Effector memory CD4-positive, alpha-beta T cell (primary cell): ENCODE measurements at regions not wholly inside any gene's neighbourhood (a gene's known extent, or its start where the extent isn't known, plus 50 kb on each side); places are given as distances from the start of the nearest gene placed in this dataset.

Experiments used
- DNase-seq, 3 donors: peaks; one replicate each; pipeline ENCODE4 v3.0.0-alpha.2; 2020
- H3K27ac ChIP-seq: 2 replicates; pipeline ENCODE4 v1.7.0; 2013; ENCODE audit warnings: mild to moderate bottlenecking, low read length, moderate library complexity; ENCODE audit not compliant: insufficient read depth, poor library complexity, severe bottlenecking
- H3K27me3 ChIP-seq: replicated peaks from 2 replicates; pipeline ENCODE4 v1.7.0; 2013; ENCODE audit warnings: mild to moderate bottlenecking, low read length; ENCODE audit not compliant: insufficient read depth, control insufficient read depth, poor library complexity, severe bottlenecking
- H3K36me3 ChIP-seq: 2 replicates; pipeline ENCODE4 v1.7.0; 2013; ENCODE audit warnings: mild to moderate bottlenecking, low read length, moderate library complexity; ENCODE audit not compliant: control insufficient read depth, insufficient read depth
- H3K4me1 ChIP-seq: 2 replicates; pipeline ENCODE4 v1.7.0; 2013; ENCODE audit warnings: low read length, mild to moderate bottlenecking; ENCODE audit not compliant: control insufficient read depth, insufficient read depth, poor library complexity, severe bottlenecking
- H3K4me3 ChIP-seq: 2 replicates; pipeline ENCODE4 v1.7.0; 2013; ENCODE audit warnings: low read length, low read depth, mild to moderate bottlenecking; ENCODE audit not compliant: insufficient read depth, poor library complexity, severe bottlenecking
- H3K9me3 ChIP-seq: 2 replicates; pipeline ENCODE4 v1.7.0; 2013; ENCODE audit warnings: mild to moderate bottlenecking, low read length, moderate library complexity; ENCODE audit not compliant: control insufficient read depth

GRCh38 chr1:229786974-229787610 is 161.0 kb downstream of the URB2 start:
- H3K4me3 ChIP-seq, result no peak overlapping the region
- H3K27me3 ChIP-seq, result no peaks in the 10 kb centered on the region
- H3K4me1 ChIP-seq, result no peaks in the 10 kb centered on the region
- no peak for DNase-seq
- no peak overlapping the region for H3K27ac ChIP-seq
- H3K36me3 ChIP-seq, result no peaks in the 10 kb centered on the region
- H3K9me3 ChIP-seq, result no peaks in the 10 kb centered on the region

GRCh38 chr1:229788004-229788403 is 162.0 kb downstream of the URB2 start:
- no peaks in the 10 kb centered on the region for H3K4me1 ChIP-seq
- H3K9me3 ChIP-seq, result no peaks in the 10 kb centered on the region
- no peak overlapping the region for H3K4me3 ChIP-seq
- no peak overlapping the region for H3K27ac ChIP-seq
- no peaks in the 10 kb centered on the region for H3K36me3 ChIP-seq
- no peak for DNase-seq
- no peaks in the 10 kb centered on the region for H3K27me3 ChIP-seq

GRCh38 chr1:229792012-229792975 is 166.2 kb downstream of the URB2 start:
- H3K4me3 ChIP-seq, result no peak overlapping the region
- no peak for DNase-seq
- H3K4me1 ChIP-seq, result no peaks in the 10 kb centered on the region
- H3K27ac ChIP-seq, result no peak overlapping the region
- H3K9me3 ChIP-seq, result no peaks in the 10 kb centered on the region
- H3K36me3 ChIP-seq, result no peaks in the 10 kb centered on the region
- no peaks in the 10 kb centered on the region for H3K27me3 ChIP-seq

- no peak for DNase-seq
- Histone ChIP-seq H3K4me3 (no peak overlapping the region), H3K9me3 (no peaks in the 10 kb centered on the region), H3K27ac (no peak overlapping the region), H3K27me3 (no peaks in the 10 kb centered on the region), H3K36me3 (no peaks in the 10 kb centered on the region), H3K4me1 (no peaks in the 10 kb centered on the region)
Observed at GRCh38 chr1:229793488-229793887, 167.4 kb downstream of the URB2 start.

- Histone ChIP-seq H3K4me1 (no peaks in the 10 kb centered on the region), H3K4me3 (no peak overlapping the region), H3K27ac (no peak overlapping the region), H3K36me3 (no peaks in the 10 kb centered on the region), H3K9me3 (no peaks in the 10 kb centered on the region), H3K27me3 (no peaks in the 10 kb centered on the region)
- no peak for DNase-seq
Observed at GRCh38 chr1:229798558-229798957, 172.5 kb downstream of the URB2 start.

- DNase-seq, result no peak
- Histone ChIP-seq H3K27ac (no peak overlapping the region), H3K27me3 (no peaks in the 10 kb centered on the region), H3K36me3 (no peaks in the 10 kb centered on the region), H3K9me3 (no peaks in the 10 kb centered on the region), H3K4me1 (no peaks in the 10 kb centered on the region), H3K4me3 (no peak overlapping the region)
Observed at GRCh38 chr1:229803626-229804217, 177.7 kb downstream of the URB2 start.

- Histone ChIP-seq H3K36me3 (no peaks in the 10 kb centered on the region), H3K9me3 (peaks cover 12% of the 10 kb centered on the region), H3K4me3 (no peak overlapping the region), H3K4me1 (no peaks in the 10 kb centered on the region), H3K27ac (no peak overlapping the region), H3K27me3 (no peaks in the 10 kb centered on the region)
- no peak for DNase-seq
Observed at GRCh38 chr1:229808272-229808671, 182.2 kb downstream of the URB2 start.

- Histone ChIP-seq H3K27me3 (no peaks in the 10 kb centered on the region), H3K27ac (no peak overlapping the region), H3K4me3 (no peak overlapping the region), H3K9me3 (peaks cover 12% of the 10 kb centered on the region), H3K36me3 (no peaks in the 10 kb centered on the region), H3K4me1 (no peaks in the 10 kb centered on the region)
- no peak for DNase-seq
Observed at GRCh38 chr1:229810140-229810539, 184.1 kb downstream of the URB2 start.

- no peak overlapping the region for H3K27ac ChIP-seq
- H3K9me3 ChIP-seq, result peaks cover 12% of the 10 kb centered on the region
- no peaks in the 10 kb centered on the region for H3K27me3 ChIP-seq
- H3K36me3 ChIP-seq, result no peaks in the 10 kb centered on the region
- DNase-seq, result no peak
- H3K4me1 ChIP-seq, result no peaks in the 10 kb centered on the region
- H3K4me3 ChIP-seq, result no peak overlapping the region
Observed at GRCh38 chr1:229810961-229811360, 184.9 kb downstream of the URB2 start.

- no peaks in the 10 kb centered on the region for H3K4me1 ChIP-seq
- peaks cover 12% of the 10 kb centered on the region for H3K9me3 ChIP-seq
- H3K4me3 ChIP-seq, result no peak overlapping the region
- no peaks in the 10 kb centered on the region for H3K36me3 ChIP-seq
- no peaks in the 10 kb centered on the region for H3K27me3 ChIP-seq
- DNase-seq, result no peak
- H3K27ac ChIP-seq, result no peak overlapping the region
Observed at GRCh38 chr1:229812148-229812547, 186.1 kb downstream of the URB2 start.
